Left ventricle myocardium inferior (tissue), 1 donor: ENCODE measurements at regions not wholly inside any gene's neighbourhood (a gene's known extent, or its start where the extent isn't known, plus 50 kb on each side); places are given as distances from the start of the nearest gene placed in this dataset.

Experiments
- DNase-seq: peaks from one replicate; pipeline ENCODE4 v3.0.0-alpha.2; 2020
- H3K27ac ChIP-seq: fragments of 200-600 bp; replicated peaks from 2 replicates; pipeline ENCODE4 v1.8.0; 2021
- H3K27me3 ChIP-seq: fragments of 200-600 bp; 2 replicates; pipeline ENCODE4 v1.8.0; 2021; ENCODE audit warnings: low read depth
- H3K36me3 ChIP-seq: fragments of 200-600 bp; 2 replicates; pipeline ENCODE4 v1.8.0; 2021
- H3K4me1 ChIP-seq: fragments of 200-600 bp; 2 replicates; pipeline ENCODE4 v1.8.0; 2021
- H3K4me3 ChIP-seq: fragments of 200-600 bp; 2 replicates; pipeline ENCODE4 v1.8.0; 2021; ENCODE audit warnings: mild to moderate bottlenecking, moderate library complexity
- H3K9me3 ChIP-seq: fragments of 200-600 bp; replicated peaks from 2 replicates; pipeline ENCODE4 v1.8.0; 2021
- intact Hi-C: fragments of 100-400 bp; cut with micrococcal nuclease; formaldehyde crosslinking; loops from one replicate; pipeline ENCODE4 v1.11.0; 2022
- TF ChIP-seq, protein P1 (sequence below): fragments of 200-600 bp; IDR thresholded peaks from 2 replicates; pipeline ENCODE4 v1.8.0; 2021; ENCODE audit warnings: antibody characterized with exemption, mild to moderate bottlenecking, borderline replicate concordance
- donor health status: DM: no; HTN: yes; CAD: no; lungs with severe emphysema.

DNA sequence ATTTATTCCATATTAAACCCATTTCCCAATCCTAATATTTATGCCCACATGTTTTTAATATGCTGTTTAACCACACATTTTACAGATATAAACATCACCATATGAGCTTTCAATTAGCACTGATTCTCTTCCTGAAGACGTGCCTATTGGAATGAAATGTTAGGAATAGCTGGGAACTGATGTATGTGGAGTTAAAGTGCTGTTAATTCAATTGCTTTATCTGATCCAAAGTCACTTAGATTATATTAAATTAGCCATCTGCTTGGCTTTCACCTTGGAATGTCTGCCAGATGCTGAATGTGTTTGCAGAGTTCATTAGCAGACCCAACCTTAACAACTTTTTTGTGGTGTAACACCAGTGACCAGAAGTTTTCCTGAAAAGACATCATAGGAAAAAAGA is 942.9 kb upstream of the KLHL29 start:
- TF ChIP-seq, protein P1, sequence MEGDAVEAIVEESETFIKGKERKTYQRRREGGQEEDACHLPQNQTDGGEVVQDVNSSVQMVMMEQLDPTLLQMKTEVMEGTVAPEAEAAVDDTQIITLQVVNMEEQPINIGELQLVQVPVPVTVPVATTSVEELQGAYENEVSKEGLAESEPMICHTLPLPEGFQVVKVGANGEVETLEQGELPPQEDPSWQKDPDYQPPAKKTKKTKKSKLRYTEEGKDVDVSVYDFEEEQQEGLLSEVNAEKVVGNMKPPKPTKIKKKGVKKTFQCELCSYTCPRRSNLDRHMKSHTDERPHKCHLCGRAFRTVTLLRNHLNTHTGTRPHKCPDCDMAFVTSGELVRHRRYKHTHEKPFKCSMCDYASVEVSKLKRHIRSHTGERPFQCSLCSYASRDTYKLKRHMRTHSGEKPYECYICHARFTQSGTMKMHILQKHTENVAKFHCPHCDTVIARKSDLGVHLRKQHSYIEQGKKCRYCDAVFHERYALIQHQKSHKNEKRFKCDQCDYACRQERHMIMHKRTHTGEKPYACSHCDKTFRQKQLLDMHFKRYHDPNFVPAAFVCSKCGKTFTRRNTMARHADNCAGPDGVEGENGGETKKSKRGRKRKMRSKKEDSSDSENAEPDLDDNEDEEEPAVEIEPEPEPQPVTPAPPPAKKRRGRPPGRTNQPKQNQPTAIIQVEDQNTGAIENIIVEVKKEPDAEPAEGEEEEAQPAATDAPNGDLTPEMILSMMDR = no peak
- no peaks in the 10 kb centered on the region for H3K27me3 ChIP-seq
- no peaks in the 10 kb centered on the region for H3K36me3 ChIP-seq
- H3K9me3 ChIP-seq = peaks cover under 1% of the 10 kb centered on the region
- no peaks in the 10 kb centered on the region for H3K4me1 ChIP-seq
- no peak overlapping the region for H3K27ac ChIP-seq
- no peak overlapping the region for H3K4me3 ChIP-seq
- intact Hi-C loops = no loop called here
- DNase-seq = no peak

- Histone ChIP-seq H3K4me1 (no peaks in the 10 kb centered on the region), H3K36me3 (no peaks in the 10 kb centered on the region), H3K9me3 (peaks cover 13% of the 10 kb centered on the region), H3K4me3 (no peak overlapping the region), H3K27ac (no peak overlapping the region), H3K27me3 (no peaks in the 10 kb centered on the region)
- TF ChIP-seq, protein P1 = no peak
- no peak for DNase-seq
- intact Hi-C loops = no loop called here
These were observed 940.7 kb upstream of the KLHL29 start for GRCh38 chr2:22444281-22444680.

- Histone ChIP-seq H3K4me3 (no peak overlapping the region), H3K9me3 (peaks cover 13% of the 10 kb centered on the region), H3K27me3 (no peaks in the 10 kb centered on the region), H3K36me3 (no peaks in the 10 kb centered on the region), H3K27ac (no peak overlapping the region), H3K4me1 (no peaks in the 10 kb centered on the region)
- TF ChIP-seq, protein P1 = no peak
- DNase-seq = no peak
- intact Hi-C loops = no loop called here
These were observed 935.3 kb upstream of the KLHL29 start for GRCh38 chr2:22449696-22450095.

DNA sequence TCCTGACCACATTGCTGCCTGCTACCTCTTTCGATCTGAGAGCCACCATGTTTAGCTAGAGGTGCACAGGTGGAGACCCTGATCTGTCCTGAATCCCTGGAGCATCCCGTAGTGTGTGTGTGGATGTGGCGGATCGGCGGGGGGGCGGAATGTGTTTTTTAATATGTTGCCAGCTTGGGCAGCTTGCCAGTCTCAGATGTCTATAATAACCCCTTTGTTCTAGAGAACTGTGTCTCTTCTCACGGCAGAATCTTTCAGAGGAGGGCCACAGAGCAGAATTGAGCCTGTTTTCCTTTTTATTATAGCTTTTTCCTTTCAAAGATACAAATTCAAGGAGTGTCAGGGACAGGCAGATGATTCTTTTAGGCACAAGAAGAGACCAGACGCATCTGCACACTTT is 934.1 kb upstream of the KLHL29 start:
- intact Hi-C loops = no loop called here
- Histone ChIP-seq H3K4me3 (no peak overlapping the region), H3K36me3 (no peaks in the 10 kb centered on the region), H3K27me3 (no peaks in the 10 kb centered on the region), H3K9me3 (peaks cover 13% of the 10 kb centered on the region), H3K4me1 (no peaks in the 10 kb centered on the region), H3K27ac (no peak overlapping the region)
- DNase-seq = no peak
- TF ChIP-seq, protein P1 = no peak

GRCh38 chr2:22454826-22455485 is 930.0 kb upstream of the KLHL29 start:
- Histone ChIP-seq H3K4me1 (no peaks in the 10 kb centered on the region), H3K27me3 (no peaks in the 10 kb centered on the region), H3K4me3 (no peak overlapping the region), H3K36me3 (no peaks in the 10 kb centered on the region), H3K9me3 (no peaks in the 10 kb centered on the region), H3K27ac (no peak overlapping the region)
- intact Hi-C loops = no loop called here
- no peak for DNase-seq
- TF ChIP-seq, protein P1 = no peak
